Vagina (tissue), 2 donors: ENCODE measurements at regions not wholly inside any gene's neighbourhood (a gene's known extent, or its start where the extent isn't known, plus 50 kb on each side); places are given as distances from the start of the nearest gene placed in this dataset.

ENCODE experiments used
- POLR2A ChIP-seq, 2 donors: fragments of 450-650 bp; IDR thresholded peaks; one replicate each; pipeline ENCODE4 v1.6.1; 2017; ENCODE audit warnings: antibody characterized with exemption in 2 of 2, mild to moderate bottlenecking in 2 of 2, moderate library complexity in 2 of 2
- TF ChIP-seq, protein P1 (sequence below), 3 experiments: fragments of 450-650 bp in 2 of 3; fragments of 200-600 bp in 1 of 3; sonication (generic) in 1 of 3; IDR thresholded peaks; one replicate each; pipeline ENCODE4 v1.5.1; 2017 to 2019; ENCODE audit warnings: antibody characterized with exemption in 3 of 3, mild to moderate bottlenecking in 2 of 3, moderate library complexity in 2 of 3

DNA sequence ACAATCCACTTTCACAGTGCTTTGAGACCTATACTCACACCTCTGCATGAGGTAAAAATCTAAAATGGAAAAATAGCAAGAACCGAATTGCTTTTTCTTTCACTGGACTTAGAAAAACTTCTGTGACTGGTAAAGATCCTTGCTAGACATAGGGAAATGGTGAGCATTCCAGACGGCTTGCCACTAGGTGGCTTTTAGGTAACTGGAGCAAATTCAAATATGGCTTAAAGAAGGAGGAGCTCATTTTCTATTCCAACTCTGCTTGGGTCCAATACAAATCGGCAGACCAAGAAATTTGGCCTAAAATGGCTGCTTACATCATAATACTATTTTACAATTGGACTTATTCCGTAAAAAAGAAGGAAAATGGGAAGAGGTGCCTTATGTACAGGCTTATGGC, 977.9 kb downstream of the ADGRL2 start:
- TF ChIP-seq, protein P1, sequence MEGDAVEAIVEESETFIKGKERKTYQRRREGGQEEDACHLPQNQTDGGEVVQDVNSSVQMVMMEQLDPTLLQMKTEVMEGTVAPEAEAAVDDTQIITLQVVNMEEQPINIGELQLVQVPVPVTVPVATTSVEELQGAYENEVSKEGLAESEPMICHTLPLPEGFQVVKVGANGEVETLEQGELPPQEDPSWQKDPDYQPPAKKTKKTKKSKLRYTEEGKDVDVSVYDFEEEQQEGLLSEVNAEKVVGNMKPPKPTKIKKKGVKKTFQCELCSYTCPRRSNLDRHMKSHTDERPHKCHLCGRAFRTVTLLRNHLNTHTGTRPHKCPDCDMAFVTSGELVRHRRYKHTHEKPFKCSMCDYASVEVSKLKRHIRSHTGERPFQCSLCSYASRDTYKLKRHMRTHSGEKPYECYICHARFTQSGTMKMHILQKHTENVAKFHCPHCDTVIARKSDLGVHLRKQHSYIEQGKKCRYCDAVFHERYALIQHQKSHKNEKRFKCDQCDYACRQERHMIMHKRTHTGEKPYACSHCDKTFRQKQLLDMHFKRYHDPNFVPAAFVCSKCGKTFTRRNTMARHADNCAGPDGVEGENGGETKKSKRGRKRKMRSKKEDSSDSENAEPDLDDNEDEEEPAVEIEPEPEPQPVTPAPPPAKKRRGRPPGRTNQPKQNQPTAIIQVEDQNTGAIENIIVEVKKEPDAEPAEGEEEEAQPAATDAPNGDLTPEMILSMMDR (IDR thresholded peaks at IDR 0.05), result no peak
- TF ChIP-seq POLR2A (IDR thresholded peaks at IDR 0.05), result no peak
